ENCODE measurements at regions not wholly inside any gene's neighbourhood (a gene's known extent, or its start where the extent isn't known, plus 50 kb on each side); places are given as distances from the start of the nearest gene placed in this dataset.

DNA sequence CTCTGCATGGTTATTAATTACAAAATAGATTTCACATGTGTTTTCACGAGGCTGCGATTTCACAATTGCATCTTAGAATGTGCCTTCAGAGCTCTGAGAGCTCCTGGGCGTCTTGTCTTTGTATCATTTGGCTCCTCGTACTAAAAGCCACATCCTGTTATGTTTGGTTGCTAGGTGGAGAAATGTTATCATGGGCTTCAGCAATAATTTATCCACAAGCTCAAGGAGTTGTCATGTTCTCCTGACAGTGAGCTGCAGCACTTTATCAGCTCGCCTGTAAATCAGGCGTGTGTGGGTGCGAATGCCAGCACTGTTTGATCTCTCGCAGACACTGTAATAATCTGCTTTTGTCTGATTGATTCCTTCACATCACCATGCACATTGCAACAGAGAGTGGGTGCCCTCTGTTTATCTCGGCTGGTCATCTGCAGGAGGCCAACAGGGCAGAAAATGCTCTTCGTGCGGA, 218.6 kb upstream of the ZFP64 start:
- Histone ChIP-seq H3K36me3 (ENCODE audit: control insufficient read depth, insufficient read depth, low read length) (no peaks in the 10 kb centered on the region), H3K27me3 (ENCODE audit: control insufficient read depth, insufficient read depth, low read length) (no peaks in the 10 kb centered on the region), H3K4me3 (ENCODE audit: low read depth, low read length) (no peak overlapping the region)
- FAIRE-seq (no peak), DNase-seq (ENCODE audit: low read depth) (no peak)
- no peak for TF ChIP-seq CTCF (IDR thresholded peaks at IDR 0.05; ENCODE audit: insufficient read depth, low read length, severe bottlenecking)

GRCh38 chr20:52405986-52406385, 214.4 kb upstream of the ZFP64 start:
- Histone ChIP-seq H3K36me3 (ENCODE audit: control insufficient read depth, insufficient read depth, low read length) (no peaks in the 10 kb centered on the region), H3K4me3 (ENCODE audit: low read depth, low read length) (no peak overlapping the region), H3K27me3 (ENCODE audit: control insufficient read depth, insufficient read depth, low read length) (no peaks in the 10 kb centered on the region)
- FAIRE-seq (no peak), DNase-seq (ENCODE audit: low read depth) (no peak)
- no peak for TF ChIP-seq CTCF (IDR thresholded peaks at IDR 0.05; ENCODE audit: insufficient read depth, low read length, severe bottlenecking)

DNA sequence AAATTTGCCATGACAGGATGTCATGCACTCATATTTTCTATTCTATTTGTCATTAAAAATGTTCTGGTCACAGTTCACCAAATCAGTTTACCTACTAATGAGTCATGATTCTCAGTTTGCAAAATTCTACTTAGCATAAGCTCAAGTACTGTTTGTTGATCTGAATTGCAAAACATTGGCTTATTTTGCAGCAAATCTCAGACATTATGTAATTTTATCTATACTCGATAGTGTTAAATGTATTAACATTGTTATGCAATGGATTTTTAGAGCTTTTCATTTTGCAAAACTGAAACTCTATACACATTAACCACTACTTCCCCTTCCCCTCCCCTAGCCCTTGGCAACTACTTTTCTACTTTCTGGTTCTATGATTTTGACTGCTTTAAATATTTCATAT, 213.8 kb upstream of the ZFP64 start:
- H3K27me3 ChIP-seq (ENCODE audit: control insufficient read depth, insufficient read depth, low read length) = no peaks in the 10 kb centered on the region
- no peak for TF ChIP-seq CTCF (IDR thresholded peaks at IDR 0.05; ENCODE audit: insufficient read depth, low read length, severe bottlenecking)
- no peaks in the 10 kb centered on the region for H3K36me3 ChIP-seq (ENCODE audit: control insufficient read depth, insufficient read depth, low read length)
- DNase-seq (ENCODE audit: low read depth) = peak; percentile 32
- H3K4me3 ChIP-seq (ENCODE audit: low read depth, low read length) = no peak overlapping the region
- FAIRE-seq = no peak

DNA sequence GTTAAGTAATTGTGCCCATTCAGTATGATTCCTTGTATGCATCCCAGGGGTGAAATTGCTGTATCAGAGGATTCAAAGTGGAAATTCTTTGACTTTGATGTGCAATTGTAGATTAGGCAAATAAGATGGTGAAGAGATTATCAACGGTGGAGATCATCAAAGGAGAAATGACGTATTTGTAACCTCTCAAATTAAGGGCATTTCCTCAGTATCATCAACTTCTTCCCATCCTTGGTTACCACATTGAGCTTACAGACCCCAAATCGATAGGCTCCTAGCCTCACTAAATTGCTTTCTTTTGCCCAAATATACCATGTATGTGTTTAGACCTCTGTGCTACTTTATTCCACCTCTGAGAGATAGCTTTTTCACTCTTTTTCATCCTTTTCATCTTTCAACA, 213.1 kb upstream of the ZFP64 start:
- Histone ChIP-seq H3K36me3 (ENCODE audit: control insufficient read depth, insufficient read depth, low read length) (no peaks in the 10 kb centered on the region), H3K4me3 (ENCODE audit: low read depth, low read length) (no peak overlapping the region), H3K27me3 (ENCODE audit: control insufficient read depth, insufficient read depth, low read length) (no peaks in the 10 kb centered on the region)
- DNase-seq (ENCODE audit: low read depth) = no peak
- no peak for TF ChIP-seq CTCF (IDR thresholded peaks at IDR 0.05; ENCODE audit: insufficient read depth, low read length, severe bottlenecking)
- FAIRE-seq = no peak

DNA sequence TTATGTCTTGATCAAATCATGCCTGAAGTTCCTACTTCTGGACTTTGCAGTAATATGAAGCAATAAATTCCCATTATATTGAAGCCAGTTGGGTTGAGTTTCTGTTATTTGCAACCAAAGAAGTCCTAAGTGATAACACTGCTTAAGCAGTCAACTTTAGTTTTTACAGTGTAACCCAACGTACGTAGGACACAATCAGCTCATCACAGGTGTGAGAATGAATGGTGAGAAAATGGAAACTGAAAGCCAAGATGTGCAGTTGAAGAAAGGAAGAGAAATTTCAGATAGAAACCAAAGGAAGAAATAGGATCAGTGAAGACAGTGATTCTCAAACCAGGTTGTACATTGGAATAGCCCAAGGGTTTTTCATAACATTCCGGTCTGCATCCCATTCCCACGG, 211.4 kb upstream of the ZFP64 start:
- TF ChIP-seq CTCF (IDR thresholded peaks at IDR 0.05; ENCODE audit: insufficient read depth, low read length, severe bottlenecking) = no peak
- no peak for FAIRE-seq
- no peak for DNase-seq (ENCODE audit: low read depth)
- H3K27me3 ChIP-seq (ENCODE audit: control insufficient read depth, insufficient read depth, low read length) = no peaks in the 10 kb centered on the region
- H3K36me3 ChIP-seq (ENCODE audit: control insufficient read depth, insufficient read depth, low read length) = no peaks in the 10 kb centered on the region
- H3K4me3 ChIP-seq (ENCODE audit: low read depth, low read length) = no peak overlapping the region

- TF ChIP-seq CTCF (IDR thresholded peaks at IDR 0.05; ENCODE audit: insufficient read depth, low read length, severe bottlenecking) = no peak
- FAIRE-seq = no peak
- Histone ChIP-seq H3K4me3 (ENCODE audit: low read depth, low read length) (no peak overlapping the region), H3K36me3 (ENCODE audit: control insufficient read depth, insufficient read depth, low read length) (no peaks in the 10 kb centered on the region), H3K27me3 (ENCODE audit: control insufficient read depth, insufficient read depth, low read length) (no peaks in the 10 kb centered on the region)
- no peak for DNase-seq (ENCODE audit: low read depth)
Measured at GRCh38 chr20:52402514-52402913, 210.9 kb upstream of the ZFP64 start.

Measured in bronchial epithelial cell (primary cell).